Activated CD4-positive, CD25-positive, alpha-beta regulatory T cell (primary cell): ENCODE measurements at regions not wholly inside any gene's neighbourhood (a gene's known extent, or its start where the extent isn't known, plus 50 kb on each side); places are given as distances from the start of the nearest gene placed in this dataset.
"Not testable (repeated sequence)": the region's sequence is repeated elsewhere in the genome, so short reads cannot be mapped to it uniquely, and the experiment has no call there.

Source experiments
- DNase-seq, 4 experiments: peaks; one replicate each; lab custom pipeline; 2025; lab: John Stamatoyannopoulos, UW

GRCh38 chr2:67777010-67777409 is 285.8 kb downstream of the C1D start:
- DNase-seq = no peak

DNA sequence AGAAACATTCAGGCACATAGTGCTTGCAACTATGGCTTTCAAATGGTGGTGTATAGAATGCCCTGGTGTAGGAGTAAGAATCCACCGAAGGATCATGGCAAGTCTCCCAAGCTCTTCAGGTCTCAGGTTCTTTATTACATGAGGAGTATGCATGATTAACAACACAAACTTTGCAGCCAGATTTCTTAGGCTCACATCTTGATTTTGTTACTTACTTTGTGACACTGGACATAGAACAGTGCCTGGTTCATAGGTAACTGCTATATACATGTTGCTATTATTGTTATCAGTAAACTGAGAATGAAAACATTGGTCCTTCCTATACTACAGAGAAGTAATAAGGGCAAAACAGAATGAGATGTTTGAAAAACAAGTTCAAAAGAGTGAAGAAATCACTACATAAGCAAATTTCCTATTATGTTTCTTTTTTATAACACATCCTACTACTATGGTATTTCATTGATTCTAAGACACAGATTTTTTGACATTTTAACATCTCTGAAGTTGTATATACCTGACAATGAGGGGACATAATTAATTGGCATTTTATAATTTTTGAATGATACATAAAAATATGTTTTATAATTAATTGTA is 284.9 kb downstream of the C1D start:
- no peak for DNase-seq

- not testable (repeated sequence) for DNase-seq
Observed at GRCh38 chr2:67780841-67781240, 282.0 kb downstream of the C1D start.

DNA sequence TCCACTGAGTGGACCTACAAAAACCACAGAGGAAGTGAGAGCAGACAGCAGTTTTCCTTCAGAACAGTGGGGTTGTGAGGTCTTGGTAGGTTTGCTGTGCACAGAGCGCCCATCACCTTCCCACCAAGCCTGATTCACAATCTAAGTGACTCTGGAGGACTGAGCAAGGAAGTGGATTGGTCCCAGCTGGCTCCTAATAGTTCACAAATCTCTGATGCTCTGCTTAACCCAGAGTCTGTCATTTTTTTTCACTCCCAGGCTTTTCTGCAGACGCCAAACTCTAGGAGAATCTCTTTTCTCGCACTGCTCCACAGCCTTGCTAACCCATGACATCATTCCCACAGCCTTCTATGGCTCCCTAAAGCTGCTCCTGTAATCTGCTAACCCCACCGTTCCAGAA is 280.4 kb downstream of the C1D start:
- DNase-seq = no peak

DNA sequence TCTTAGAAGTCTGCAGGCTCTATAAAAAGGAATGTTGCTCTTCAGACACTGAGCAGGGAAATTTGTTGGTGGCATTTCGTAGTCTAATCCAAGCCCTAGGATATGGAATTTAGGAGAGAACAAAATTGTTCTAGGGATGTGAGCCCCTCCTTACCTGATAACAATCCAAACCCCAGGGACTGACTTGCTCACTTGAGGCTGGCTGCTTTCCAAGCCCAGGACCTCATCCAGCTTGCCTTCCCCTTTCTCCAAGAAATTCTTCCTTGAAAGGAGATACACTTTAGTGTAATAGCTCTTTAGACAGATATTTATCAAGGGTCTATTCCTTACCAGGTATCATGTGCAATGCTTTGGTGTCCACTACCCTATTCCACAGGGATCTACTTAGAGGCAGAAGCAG is 279.8 kb downstream of the C1D start:
- DNase-seq = no peak

- no peak for DNase-seq
Observed at GRCh38 chr2:67790622-67791021, 272.2 kb downstream of the C1D start.

- DNase-seq = no peak
Observed at GRCh38 chr2:67792191-67792590, 270.6 kb downstream of the C1D start.

DNA sequence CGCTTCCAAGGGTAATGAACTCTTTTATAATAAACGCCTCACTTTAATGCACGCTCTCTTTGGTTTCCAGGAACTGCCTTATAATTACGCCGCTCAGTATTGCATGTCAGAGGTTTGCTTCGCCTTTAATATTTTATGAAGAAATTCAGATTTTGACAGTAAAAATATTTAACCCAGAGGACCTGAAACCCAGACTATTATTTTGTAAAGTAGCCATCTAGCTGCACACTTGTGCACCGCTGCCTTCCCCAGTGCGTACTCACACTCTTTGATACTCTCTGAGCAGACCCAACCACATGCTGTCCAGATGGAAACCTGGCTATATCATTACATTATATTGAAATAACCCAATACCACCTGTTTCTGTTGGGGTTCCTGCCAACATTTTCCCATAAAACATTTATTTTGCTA is 270.1 kb downstream of the C1D start:
- DNase-seq = no peak

DNA sequence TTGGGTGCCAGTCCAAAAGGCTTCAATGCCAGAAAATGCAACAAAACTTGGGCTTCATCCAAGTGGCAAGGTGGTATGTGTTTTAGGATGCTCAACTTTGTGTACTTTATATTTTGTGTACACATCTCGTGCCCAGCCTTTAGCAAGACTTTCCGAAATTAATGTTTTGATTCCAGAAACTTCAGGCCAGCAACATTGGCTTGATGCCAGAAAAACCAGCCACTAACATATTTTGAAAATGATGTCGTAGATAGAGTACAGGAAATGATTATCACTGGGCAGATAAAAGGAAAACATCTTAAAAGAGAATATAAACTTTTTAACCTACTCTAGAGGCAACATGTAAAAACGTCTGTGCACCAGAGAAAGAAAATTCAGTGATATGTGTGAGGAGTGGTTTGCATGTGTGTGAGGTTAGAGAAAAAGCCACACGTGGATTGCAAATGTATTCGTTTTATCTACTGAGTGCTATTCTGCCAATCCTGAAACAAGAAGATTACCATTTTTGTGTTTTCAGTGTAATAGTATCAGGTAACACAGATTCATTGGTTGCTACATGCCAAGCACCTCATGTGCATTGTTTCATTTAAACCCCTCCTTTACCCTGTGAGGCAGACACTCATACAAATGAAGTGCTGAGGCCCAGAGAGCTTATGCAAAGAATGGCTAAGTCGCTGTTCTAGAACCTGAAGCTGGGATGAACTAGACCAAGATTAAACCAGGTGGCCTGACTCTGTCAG is 264.8 kb downstream of the C1D start:
- DNase-seq = no peak

- no peak for DNase-seq
Observed at GRCh38 chr2:67798541-67799160, 264.2 kb downstream of the C1D start.

DNA sequence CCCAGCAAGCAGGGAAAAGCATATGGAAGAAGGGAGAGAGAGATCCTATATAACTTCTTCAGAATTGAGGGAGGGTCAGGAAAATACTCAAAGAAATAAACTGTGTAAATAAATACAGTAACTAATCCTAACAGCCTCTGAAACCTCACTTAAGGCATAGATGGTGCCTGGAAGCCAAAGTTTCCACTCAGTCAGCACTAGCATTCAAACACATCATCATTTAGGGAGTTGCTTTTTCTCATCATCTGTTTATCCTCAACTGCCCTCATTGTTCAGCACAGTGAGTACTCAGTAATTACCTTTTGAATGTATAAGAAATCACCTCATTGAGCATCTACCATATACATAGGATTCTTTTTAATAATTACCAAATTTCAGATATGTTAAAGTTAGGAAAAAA is 262.9 kb downstream of the C1D start:
- DNase-seq = no peak

DNA sequence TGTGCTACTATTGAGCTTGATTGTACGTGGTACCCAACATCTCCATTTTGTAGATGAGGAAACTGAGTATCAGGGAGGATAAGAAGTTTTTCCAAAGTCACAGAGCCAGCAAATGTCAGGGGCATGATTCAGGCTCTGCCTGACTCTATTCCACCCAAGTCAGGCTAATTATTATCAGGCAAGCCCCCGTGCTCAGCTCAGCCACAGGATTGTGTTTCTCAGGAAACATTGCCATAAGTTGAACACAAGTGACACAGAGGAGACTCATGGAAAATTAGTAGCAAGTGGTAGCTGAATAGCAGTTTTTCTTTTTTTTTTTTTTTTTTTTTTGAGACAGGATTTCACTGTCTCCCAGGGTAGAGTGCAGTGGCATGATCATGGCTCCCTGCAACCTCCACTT is 260.5 kb downstream of the C1D start:
- DNase-seq = no peak

DNA sequence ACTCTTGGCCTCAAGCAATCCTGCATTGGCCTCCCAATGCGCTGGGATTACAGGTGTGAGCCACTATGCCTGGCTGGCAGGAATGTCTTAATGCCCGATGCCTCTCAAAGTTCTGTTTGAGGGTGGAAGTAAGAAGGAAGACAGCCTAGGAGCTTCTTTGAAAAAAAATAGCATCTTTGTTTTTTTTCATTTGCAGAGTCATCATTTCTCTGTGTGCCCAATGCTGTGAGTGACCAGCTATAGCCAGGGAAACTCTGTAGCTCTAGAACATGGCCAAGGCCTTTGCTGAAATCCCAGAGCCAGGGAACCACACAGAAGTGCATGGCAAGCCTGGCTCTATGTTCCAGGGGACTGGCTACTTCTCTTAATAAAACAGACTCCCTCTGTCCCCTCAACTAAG is 260.0 kb downstream of the C1D start:
- DNase-seq = no peak

- DNase-seq = no peak
Observed at GRCh38 chr2:67806816-67807215, 256.0 kb downstream of the C1D start.

DNA sequence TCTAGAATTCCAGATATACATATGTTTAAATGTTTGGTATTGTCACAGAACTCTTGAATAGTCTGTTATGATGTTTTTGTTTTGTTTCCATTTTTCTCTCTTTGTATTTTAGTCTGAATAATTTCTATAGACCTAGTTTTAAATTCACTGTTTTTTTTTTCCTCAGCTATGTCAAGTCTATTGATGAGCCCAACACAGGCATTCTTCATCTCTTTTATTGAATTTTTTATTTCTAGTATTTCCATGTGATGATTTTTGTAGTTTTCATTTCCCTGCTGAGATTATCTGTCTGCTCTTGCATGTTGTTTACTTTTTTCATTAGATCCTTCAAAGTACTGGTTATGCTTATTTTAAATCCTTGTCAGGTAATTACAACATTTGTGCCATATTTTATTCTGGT is 254.7 kb downstream of the C1D start:
- DNase-seq = no peak

DNA sequence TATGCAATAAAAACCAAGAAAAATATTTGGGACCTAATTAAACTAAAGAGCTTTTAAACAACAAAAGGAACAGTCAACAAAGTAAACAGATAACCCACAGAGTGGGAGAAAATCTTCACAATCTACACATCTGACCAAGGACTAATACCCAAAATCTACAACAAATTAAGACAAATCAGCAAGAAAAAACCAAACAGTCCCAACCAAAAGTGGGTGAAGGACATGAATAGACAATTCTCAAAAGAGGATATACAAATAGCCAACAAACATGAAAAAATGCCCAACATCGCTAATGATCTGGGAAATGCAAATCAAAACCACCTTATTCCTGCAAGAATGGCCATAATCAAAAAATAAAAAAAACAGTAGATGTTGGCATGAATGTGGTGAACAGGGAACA is 250.1 kb downstream of the C1D start:
- DNase-seq = no peak

DNA sequence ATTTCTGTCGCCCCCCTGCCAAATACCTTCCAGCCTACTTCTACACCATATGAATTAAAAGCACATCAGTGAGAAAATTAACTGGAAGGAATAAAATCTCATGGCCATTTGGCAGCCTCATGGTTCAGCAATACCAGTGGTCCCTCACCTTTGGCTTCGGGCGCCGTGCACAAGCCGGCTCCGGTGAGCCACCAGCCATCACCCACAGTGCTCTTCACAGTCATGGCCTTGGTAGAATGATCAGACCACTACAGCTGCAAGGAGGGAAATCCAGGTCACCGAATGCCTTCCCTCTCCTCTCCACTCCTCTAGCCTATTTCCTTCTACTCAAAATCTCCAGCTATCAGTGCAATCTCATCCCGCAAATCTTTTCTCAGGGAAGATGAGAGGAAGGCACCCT is 239.1 kb downstream of the C1D start:
- no peak for DNase-seq

DNA sequence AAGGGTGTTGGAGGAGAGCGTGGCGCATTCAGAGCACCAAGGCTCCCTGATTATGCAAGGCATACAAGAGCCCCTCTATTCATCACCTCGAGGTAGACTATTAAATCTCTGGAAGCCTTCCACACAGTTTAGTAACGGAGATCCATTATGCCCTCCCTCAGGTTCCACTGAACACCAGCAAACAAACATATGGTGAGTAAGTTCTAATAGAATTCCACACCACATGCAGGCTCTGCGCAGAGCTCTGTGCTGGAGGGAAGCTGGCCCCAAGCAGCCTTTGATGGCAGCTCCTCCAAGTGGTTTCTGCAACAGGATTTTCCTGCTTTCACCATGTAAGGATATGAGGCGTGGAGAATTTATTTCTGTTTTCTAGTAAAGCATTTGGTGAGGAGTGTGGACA is 238.6 kb downstream of the C1D start:
- no peak for DNase-seq

GRCh38 chr2:67825476-67825875 is 237.3 kb downstream of the C1D start:
- DNase-seq = no peak

DNA sequence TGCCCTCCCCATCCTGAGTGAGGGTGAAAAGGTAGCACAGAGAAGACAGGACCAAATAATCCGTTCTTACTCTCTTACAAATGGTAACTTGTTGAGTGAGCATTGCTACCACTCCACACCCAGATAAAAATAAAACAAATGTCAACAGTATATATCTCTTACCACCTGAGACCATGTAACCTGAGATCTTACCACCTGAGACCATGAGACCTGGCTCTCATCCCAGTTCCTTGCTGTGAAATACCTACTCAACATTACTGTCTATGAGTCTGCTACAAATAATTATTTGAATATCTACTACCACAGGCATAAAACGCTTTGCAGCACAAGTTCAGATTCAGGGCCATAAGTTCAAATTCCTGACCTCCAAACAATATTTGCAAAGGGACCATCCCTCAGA is 234.7 kb downstream of the C1D start:
- no peak for DNase-seq

DNA sequence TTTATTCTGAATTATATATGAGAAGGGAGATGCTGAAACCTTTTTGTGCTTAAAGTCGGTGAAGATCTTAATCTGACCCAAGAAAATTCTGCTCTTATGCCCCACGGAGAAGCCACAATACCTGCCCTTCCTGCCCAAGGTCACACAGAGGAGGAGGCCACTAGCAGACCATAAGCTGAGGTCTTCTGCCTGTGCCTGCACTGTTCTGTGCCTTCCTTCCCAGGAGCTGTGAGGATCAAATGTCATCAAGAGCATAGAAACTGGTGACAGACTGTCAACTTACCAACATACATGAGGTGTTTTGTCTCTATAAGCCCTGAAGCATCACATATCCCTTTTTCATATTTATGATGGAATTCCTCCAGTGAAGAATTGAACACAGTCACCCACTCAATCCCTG is 233.3 kb downstream of the C1D start:
- no peak for DNase-seq

DNA sequence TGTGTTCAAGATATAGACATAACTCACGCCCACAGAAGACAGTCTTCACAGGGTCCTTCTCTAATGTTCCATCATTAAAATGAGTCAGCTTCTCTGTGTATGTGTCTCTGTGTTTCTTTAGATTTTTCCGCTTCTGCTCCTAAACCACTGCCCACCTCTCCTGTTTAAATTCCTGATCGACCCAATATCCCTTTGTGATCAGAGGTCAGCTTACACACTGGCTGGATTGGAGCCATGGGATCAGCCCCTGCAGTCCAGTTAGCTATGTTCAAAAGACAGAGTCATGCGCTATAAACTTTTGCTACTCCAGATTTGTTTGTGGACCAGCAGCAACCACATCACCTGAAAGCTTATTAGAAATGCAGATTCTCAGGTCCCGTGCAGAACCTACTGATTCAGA is 229.2 kb downstream of the C1D start:
- DNase-seq = no peak

- DNase-seq = no peak
Observed at GRCh38 chr2:67834482-67834881, 228.3 kb downstream of the C1D start.

- no peak for DNase-seq
Observed at GRCh38 chr2:67835266-67835665, 227.5 kb downstream of the C1D start.
